ENCODE measurements at regions not wholly inside any gene's neighbourhood (a gene's known extent, or its start where the extent isn't known, plus 50 kb on each side); places are given as distances from the start of the nearest gene placed in this dataset.
A peak's percentile ranks its signal among the peaks of the same experiment; 100 is the strongest.

GRCh38 chr5:96595300-96596090 is 66.7 kb upstream of the CAST start:
- no peak for DNase-seq

GRCh38 chr5:96597438-96598020 is 64.6 kb upstream of the CAST start:
- no peak for DNase-seq

- DNase-seq = no peak
Measured at GRCh38 chr5:96601200-96601599, 61.0 kb upstream of the CAST start.

GRCh38 chr5:96601715-96602244 is 60.4 kb upstream of the CAST start:
- peak; percentile 14 for DNase-seq

GRCh38 chr5:96602776-96603175 is 59.4 kb upstream of the CAST start:
- no peak for DNase-seq

GRCh38 chr5:96605144-96605837 is 56.9 kb upstream of the CAST start:
- no peak for DNase-seq

- no peak for DNase-seq
Measured at GRCh38 chr5:96609369-96609768, 52.8 kb upstream of the CAST start.

- DNase-seq = no peak
Measured at GRCh38 chr5:96610747-96611146, 51.4 kb upstream of the CAST start.

- no peak for DNase-seq
Measured at GRCh38 chr5:96611946-96612345, 50.2 kb upstream of the CAST start.

All from stimulated activated CD4-positive, alpha-beta T cell treated with anti-CD3 and anti-CD28 coated beads, Interleukin-4, amount 100 ng/mL, for 1 hour (primary cell).